ENCODE measurements at regions not wholly inside any gene's neighbourhood (a gene's known extent, or its start where the extent isn't known, plus 50 kb on each side); places are given as distances from the start of the nearest gene placed in this dataset.

GRCh38 chr3:168824107-168824506 is 728.4 kb upstream of the GOLIM4 start:
- H3K9me3 Mint-ChIP-seq (ENCODE audit: low read depth) = no peaks in the 10 kb centered on the region
- peaks cover 11% of the 10 kb centered on the region for H3K4me1 Mint-ChIP-seq (ENCODE audit: low read depth)
- no peaks in the 10 kb centered on the region for H3K27me3 Mint-ChIP-seq (ENCODE audit: low read depth)
- no peak overlapping the region for H3K4me3 Mint-ChIP-seq (ENCODE audit: unreplicated experiment)
- TF ChIP-seq, protein P1, sequence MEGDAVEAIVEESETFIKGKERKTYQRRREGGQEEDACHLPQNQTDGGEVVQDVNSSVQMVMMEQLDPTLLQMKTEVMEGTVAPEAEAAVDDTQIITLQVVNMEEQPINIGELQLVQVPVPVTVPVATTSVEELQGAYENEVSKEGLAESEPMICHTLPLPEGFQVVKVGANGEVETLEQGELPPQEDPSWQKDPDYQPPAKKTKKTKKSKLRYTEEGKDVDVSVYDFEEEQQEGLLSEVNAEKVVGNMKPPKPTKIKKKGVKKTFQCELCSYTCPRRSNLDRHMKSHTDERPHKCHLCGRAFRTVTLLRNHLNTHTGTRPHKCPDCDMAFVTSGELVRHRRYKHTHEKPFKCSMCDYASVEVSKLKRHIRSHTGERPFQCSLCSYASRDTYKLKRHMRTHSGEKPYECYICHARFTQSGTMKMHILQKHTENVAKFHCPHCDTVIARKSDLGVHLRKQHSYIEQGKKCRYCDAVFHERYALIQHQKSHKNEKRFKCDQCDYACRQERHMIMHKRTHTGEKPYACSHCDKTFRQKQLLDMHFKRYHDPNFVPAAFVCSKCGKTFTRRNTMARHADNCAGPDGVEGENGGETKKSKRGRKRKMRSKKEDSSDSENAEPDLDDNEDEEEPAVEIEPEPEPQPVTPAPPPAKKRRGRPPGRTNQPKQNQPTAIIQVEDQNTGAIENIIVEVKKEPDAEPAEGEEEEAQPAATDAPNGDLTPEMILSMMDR (IDR thresholded peaks at IDR 0.05) = no peak
- no peaks in the 10 kb centered on the region for H3K36me3 Mint-ChIP-seq (ENCODE audit: low read depth)
- DNase-seq (ENCODE audit: low spot score) = no peak
- H3K27ac Mint-ChIP-seq (ENCODE audit: unreplicated experiment) = no peak overlapping the region

DNA sequence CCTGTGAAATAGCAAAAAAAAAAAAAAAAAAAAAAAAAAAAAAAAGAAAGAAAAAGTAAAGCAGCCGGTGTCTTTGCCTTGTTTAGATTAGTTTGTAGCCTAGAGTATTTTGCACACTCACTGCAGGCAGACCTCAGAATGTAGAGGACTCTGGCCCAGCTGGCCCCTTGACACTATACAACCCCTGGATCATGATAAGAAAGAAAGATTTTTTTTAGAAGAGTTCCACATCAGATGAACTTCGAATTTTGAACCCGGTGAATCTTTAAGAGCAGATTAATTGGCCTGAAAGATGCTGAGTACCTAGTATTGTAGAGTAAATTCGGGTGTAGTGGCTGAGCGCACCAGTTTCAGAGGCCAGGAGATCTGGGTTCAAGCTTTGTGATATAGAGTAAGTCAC is 727.7 kb upstream of the GOLIM4 start:
- Mint-ChIP-seq H3K4me1 (ENCODE audit: low read depth) (peaks cover 9% of the 10 kb centered on the region), H3K27ac (ENCODE audit: unreplicated experiment) (no peak overlapping the region)

GRCh38 chr3:168820810-168821415 is 725.2 kb upstream of the GOLIM4 start:
- Mint-ChIP-seq H3K36me3 (ENCODE audit: low read depth) (peaks cover 2% of the 10 kb centered on the region), H3K9me3 (ENCODE audit: low read depth) (no peaks in the 10 kb centered on the region), H3K4me3 (ENCODE audit: unreplicated experiment) (no peak overlapping the region), H3K27me3 (ENCODE audit: low read depth) (no peaks in the 10 kb centered on the region), H3K4me1 (ENCODE audit: low read depth) (peaks cover 14% of the 10 kb centered on the region), H3K27ac (ENCODE audit: unreplicated experiment) (no peak overlapping the region)
- TF ChIP-seq, protein P1 (IDR thresholded peaks at IDR 0.05) = no peak
- no peak for DNase-seq (ENCODE audit: low spot score)

More for the DNA sequence above, 727.7 kb upstream of the GOLIM4 start:
- DNase-seq (ENCODE audit: low spot score) = no peak
- Mint-ChIP-seq H3K4me3 (ENCODE audit: unreplicated experiment) (no peak overlapping the region), H3K36me3 (ENCODE audit: low read depth) (no peaks in the 10 kb centered on the region), H3K9me3 (ENCODE audit: low read depth) (no peaks in the 10 kb centered on the region), H3K27me3 (ENCODE audit: low read depth) (no peaks in the 10 kb centered on the region)
- TF ChIP-seq, protein P1 (IDR thresholded peaks at IDR 0.05) = no peak

DNA sequence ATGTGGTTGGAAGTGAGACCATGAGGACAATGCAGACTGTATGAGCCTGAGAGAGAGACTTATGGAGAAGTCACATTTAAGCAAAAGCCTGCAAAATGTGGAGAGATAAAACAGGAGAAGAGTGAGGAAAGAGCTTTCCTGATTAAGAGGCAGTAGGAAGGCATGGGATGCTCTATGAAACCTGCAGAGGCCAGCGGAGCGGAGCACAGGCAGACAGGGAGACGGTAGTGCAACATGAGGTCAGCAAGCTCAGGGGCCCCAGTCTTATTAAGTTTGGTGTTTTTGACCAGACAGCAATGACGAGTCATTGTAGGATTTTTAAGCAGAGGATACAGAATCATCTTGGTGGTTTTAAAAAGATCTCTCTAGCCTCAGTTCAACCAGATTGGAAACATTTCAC is 721.5 kb upstream of the GOLIM4 start:
- H3K4me3 Mint-ChIP-seq (ENCODE audit: unreplicated experiment) = no peak overlapping the region
- H3K36me3 Mint-ChIP-seq (ENCODE audit: low read depth) = peaks cover 2% of the 10 kb centered on the region
- DNase-seq (ENCODE audit: low spot score) = no peak
- H3K4me1 Mint-ChIP-seq (ENCODE audit: low read depth) = peaks cover 12% of the 10 kb centered on the region
- no peaks in the 10 kb centered on the region for H3K27me3 Mint-ChIP-seq (ENCODE audit: low read depth)
- H3K9me3 Mint-ChIP-seq (ENCODE audit: low read depth) = no peaks in the 10 kb centered on the region
- TF ChIP-seq, protein P1 (IDR thresholded peaks at IDR 0.05) = no peak
- no peak overlapping the region for H3K27ac Mint-ChIP-seq (ENCODE audit: unreplicated experiment)

- H3K36me3 Mint-ChIP-seq (ENCODE audit: low read depth) = peaks cover 2% of the 10 kb centered on the region
- no peak for DNase-seq (ENCODE audit: low spot score)
- no peak overlapping the region for H3K27ac Mint-ChIP-seq (ENCODE audit: unreplicated experiment)
- no peaks in the 10 kb centered on the region for H3K9me3 Mint-ChIP-seq (ENCODE audit: low read depth)
- TF ChIP-seq, protein P1 (IDR thresholded peaks at IDR 0.05) = no peak
- no peak overlapping the region for H3K4me3 Mint-ChIP-seq (ENCODE audit: unreplicated experiment)
- H3K4me1 Mint-ChIP-seq (ENCODE audit: low read depth) = peaks cover 12% of the 10 kb centered on the region
- H3K27me3 Mint-ChIP-seq (ENCODE audit: low read depth) = no peaks in the 10 kb centered on the region
Measured at GRCh38 chr3:168815946-168816345, 720.2 kb upstream of the GOLIM4 start.
